Stomach smooth muscle (tissue), 2 donors: ENCODE measurements at regions not wholly inside any gene's neighbourhood (a gene's known extent, or its start where the extent isn't known, plus 50 kb on each side); places are given as distances from the start of the nearest gene placed in this dataset.

Experiments used
- H3K27ac ChIP-seq: one replicate; pipeline ENCODE4 v1.7.0; 2013; ENCODE audit warnings: mild to moderate bottlenecking, low read length, inconsistent platforms
- H3K27me3 ChIP-seq, 2 donors: one replicate each; pipeline ENCODE4 v1.7.0; 2013; ENCODE audit warnings: low read length in 2 of 2; ENCODE audit not compliant: insufficient read depth in 2 of 2, control insufficient read depth in 1 of 2
- H3K36me3 ChIP-seq, 2 donors: one replicate each; pipeline ENCODE4 v1.7.0; 2013; ENCODE audit warnings: low read length in 2 of 2; ENCODE audit not compliant: control insufficient read depth in 2 of 2, insufficient read depth in 2 of 2
- H3K4me1 ChIP-seq: one replicate; pipeline ENCODE4 v1.7.0; 2013; ENCODE audit warnings: low read length; ENCODE audit not compliant: control insufficient read depth, insufficient read depth
- H3K4me3 ChIP-seq, 2 donors: one replicate each; pipeline ENCODE4 v1.7.0; 2013; ENCODE audit warnings: low read length in 2 of 2
- H3K9ac ChIP-seq, 2 donors: one replicate each; pipeline ENCODE4 v1.7.0; 2013; ENCODE audit warnings: low read length in 2 of 2, mild to moderate bottlenecking in 1 of 2
- H3K9me3 ChIP-seq, 2 donors: one replicate each; pipeline ENCODE4 v1.7.0; 2013; ENCODE audit warnings: low read length in 2 of 2; ENCODE audit not compliant: control insufficient read depth in 2 of 2
- donor health status: healthy.
- donor health status: Pancreatic carcinoma.

DNA sequence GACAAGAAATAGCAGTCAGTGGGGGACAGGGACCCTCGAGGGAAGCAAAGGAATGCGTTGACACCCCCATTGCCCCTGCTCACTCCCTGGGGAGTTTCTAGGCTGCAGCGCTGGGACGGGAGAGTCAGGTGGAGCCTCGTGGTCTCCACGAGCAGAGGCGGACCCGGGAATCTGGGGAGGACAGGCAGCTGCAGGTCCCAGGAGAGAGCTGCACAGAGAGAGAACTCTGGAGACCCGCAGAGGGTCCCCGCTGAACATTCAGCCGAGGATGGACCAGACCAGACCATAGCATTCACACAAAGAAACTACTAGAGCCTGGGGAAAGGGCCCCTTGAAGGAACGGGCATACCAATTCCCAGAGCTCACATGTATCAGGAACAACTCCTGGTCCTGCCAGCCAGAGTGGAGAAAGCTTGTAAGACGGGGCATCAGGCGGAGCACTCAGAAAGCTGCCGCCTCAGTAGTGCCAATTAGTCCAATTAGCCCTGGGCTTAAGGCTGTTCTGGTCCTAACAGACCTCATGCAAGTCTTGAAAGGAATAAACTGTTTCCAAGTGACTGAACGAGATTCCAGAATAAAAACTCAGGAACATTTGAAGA is 966.7 kb upstream of the ZNF722 start:
- no peak overlapping the region for H3K9ac ChIP-seq

DNA sequence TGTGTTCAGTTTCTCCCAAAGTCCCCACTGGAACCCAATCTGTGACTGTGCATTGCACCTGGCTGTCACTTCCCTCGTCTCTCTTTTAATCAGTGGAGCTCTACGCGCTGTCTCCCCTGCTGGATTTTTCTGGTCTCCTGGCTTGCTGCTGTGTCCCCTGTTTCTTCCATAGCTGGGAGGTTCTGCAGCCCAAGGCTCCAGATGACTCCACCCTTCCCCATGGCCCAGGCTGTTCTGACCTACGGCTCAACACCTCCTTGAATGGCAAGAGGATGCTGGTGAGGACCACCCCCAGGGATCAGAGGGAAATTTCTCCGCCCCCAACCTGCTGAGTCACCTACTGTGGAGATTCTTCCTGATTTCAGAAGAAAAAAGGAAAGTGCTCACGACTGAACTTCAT is 961.4 kb upstream of the ZNF722 start:
- Histone ChIP-seq H3K36me3 (no peaks in the 10 kb centered on the region), H3K4me1 (no peaks in the 10 kb centered on the region), H3K9ac (no peak overlapping the region), H3K9me3 (peaks cover 0 to 14% of the 10 kb centered on the region in 2 donors), H3K27ac (no peak overlapping the region), H3K4me3 (no peak overlapping the region), H3K27me3 (no peaks in the 10 kb centered on the region)

More for the DNA sequence above, 966.7 kb upstream of the ZNF722 start:
- no peak overlapping the region for H3K4me3 ChIP-seq
- no peak overlapping the region for H3K27ac ChIP-seq
- H3K27me3 ChIP-seq, result no peaks in the 10 kb centered on the region
- H3K9me3 ChIP-seq, result peaks cover 0 to 9% of the 10 kb centered on the region in 2 donors
- no peaks in the 10 kb centered on the region for H3K4me1 ChIP-seq
- no peaks in the 10 kb centered on the region for H3K36me3 ChIP-seq

DNA sequence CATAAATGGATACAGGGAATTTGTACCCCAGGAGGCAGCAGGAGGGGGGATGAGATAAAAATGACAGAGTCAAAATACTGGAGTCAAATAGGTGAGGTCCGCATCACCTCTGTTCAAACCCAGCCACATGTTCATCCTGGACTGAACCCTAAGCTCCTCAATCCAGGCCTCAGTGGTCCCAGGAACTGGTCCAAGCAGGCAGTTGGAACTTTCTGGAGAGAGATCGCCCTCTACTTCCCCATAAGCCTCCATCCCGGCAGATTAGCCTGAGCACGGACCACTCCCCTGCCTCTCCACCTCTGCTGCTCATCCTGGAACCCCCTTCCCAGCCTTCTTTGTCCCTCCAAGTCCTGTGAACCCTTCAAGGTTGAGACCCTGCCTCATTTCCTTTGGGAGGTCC is 959.7 kb upstream of the ZNF722 start:
- Histone ChIP-seq H3K4me1 (no peaks in the 10 kb centered on the region), H3K4me3 (no peak overlapping the region), H3K27ac (no peak overlapping the region), H3K36me3 (no peaks in the 10 kb centered on the region), H3K9me3 (peaks cover 0 to 13% of the 10 kb centered on the region in 2 donors), H3K9ac (no peak overlapping the region), H3K27me3 (no peaks in the 10 kb centered on the region)

DNA sequence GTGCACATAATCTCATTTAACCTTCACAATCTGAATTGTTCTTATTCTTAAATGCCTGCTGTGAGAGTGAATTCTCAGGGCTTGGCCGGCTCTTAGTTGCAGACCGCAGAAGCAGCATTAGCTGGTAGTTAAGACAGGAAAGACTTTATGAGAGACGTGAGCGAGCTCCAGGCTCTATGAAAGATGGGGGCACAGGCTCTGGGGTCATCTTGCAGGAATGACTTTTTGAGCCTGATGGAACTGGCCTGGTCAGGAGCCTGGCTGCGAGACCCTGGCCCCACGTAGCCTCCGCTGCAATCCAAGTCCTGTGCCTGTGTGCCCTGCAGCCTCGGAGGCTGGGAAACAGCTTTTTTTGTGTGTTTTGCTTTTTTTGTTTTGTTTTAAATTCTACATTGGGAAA is 958.8 kb upstream of the ZNF722 start:
- no peak overlapping the region for H3K9ac ChIP-seq
- H3K9me3 ChIP-seq, result peaks cover 0 to 20% of the 10 kb centered on the region in 2 donors
- no peaks in the 10 kb centered on the region for H3K27me3 ChIP-seq
- no peaks in the 10 kb centered on the region for H3K4me1 ChIP-seq
- no peak overlapping the region for H3K4me3 ChIP-seq
- no peak overlapping the region for H3K27ac ChIP-seq
- H3K36me3 ChIP-seq, result no peaks in the 10 kb centered on the region

DNA sequence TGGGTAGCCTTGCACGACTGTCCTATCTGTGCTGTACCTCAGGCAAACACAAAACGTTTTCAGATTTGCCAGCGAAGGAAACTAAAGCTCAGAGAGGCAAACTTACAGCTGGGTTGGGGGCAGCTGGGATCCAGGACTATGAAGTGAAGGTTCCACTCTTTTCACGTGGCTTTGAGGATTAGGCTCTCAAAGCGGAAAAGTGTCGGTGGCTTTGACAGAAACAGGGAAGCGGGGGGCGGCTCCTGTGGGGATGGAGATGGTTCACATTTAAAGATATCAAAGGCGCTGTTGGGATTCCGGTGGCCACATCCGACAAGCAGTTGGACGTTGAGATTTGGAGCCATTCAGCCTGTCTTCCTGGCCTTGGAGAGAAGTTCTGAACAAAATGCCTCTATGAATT is 958.3 kb upstream of the ZNF722 start:
- no peaks in the 10 kb centered on the region for H3K27me3 ChIP-seq
- H3K9me3 ChIP-seq, result peaks cover 0 to 19% of the 10 kb centered on the region in 2 donors
- no peaks in the 10 kb centered on the region for H3K4me1 ChIP-seq
- H3K27ac ChIP-seq, result no peak overlapping the region
- no peaks in the 10 kb centered on the region for H3K36me3 ChIP-seq
- no peak overlapping the region for H3K4me3 ChIP-seq
- H3K9ac ChIP-seq, result no peak overlapping the region

DNA sequence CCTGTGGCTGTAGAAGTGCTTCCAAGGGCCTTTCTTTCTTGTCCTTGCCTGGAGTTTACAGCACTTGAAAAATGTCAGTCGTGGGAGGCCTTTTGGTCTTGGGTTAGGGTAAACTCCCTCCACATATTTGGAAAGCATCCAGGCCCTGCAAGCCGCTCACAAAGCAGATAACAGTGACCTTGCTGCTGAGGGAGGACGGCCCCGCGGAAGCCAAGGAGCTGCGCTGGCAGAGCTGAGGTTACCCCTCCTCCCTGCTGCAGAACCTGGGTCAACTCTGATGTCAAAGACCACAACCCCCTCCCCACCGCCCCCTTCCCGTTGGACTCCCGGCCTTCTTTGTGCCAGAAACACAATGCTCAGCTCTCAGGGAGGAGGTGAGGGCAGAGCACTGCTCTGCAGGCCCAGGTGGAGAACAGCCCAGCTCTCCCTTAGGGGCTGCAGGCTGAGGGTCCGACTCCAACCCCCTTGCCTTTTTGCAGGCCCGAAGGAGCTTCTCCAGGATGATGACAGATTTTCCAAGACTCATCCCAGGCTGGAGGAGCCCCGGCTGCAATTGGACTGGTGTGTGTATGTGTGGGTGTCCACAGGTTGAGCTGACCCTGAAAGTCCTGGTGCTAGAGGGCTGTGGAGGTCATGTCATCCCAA is 957.6 kb upstream of the ZNF722 start:
- H3K9ac ChIP-seq, result no peak overlapping the region
- peaks cover 0 to 15% of the 10 kb centered on the region in 2 donors for H3K9me3 ChIP-seq
- no peaks in the 10 kb centered on the region for H3K4me1 ChIP-seq

DNA sequence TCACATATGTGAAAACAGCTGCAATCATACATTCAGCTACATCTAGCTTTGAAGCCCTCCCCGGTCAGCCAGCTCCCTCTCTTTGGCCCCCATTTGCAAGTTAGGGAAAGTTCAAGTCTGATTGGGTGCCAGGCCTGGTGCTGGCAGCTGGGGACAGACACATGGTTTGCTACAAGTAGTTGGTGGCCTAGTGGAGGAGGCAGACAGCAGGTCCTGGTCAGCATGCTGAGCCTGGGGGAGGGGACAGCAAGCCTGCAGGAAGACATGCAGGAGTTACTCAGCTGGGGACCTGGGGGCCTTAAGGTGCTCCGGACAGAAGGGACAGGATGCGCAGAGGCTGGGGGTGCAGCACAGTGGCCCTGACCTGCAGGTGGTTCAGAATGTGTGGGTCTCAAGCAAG is 956.9 kb upstream of the ZNF722 start:
- no peaks in the 10 kb centered on the region for H3K27me3 ChIP-seq
- no peaks in the 10 kb centered on the region for H3K36me3 ChIP-seq
- no peak overlapping the region for H3K27ac ChIP-seq
- no peak overlapping the region for H3K9ac ChIP-seq
- H3K4me1 ChIP-seq, result no peaks in the 10 kb centered on the region
- H3K4me3 ChIP-seq, result no peak overlapping the region
- H3K9me3 ChIP-seq, result peaks cover 2 to 18% of the 10 kb centered on the region in 2 donors

More for the DNA sequence above, 957.6 kb upstream of the ZNF722 start:
- Histone ChIP-seq H3K4me3 (no peak overlapping the region), H3K27ac (no peak overlapping the region), H3K36me3 (no peaks in the 10 kb centered on the region), H3K27me3 (no peaks in the 10 kb centered on the region)

DNA sequence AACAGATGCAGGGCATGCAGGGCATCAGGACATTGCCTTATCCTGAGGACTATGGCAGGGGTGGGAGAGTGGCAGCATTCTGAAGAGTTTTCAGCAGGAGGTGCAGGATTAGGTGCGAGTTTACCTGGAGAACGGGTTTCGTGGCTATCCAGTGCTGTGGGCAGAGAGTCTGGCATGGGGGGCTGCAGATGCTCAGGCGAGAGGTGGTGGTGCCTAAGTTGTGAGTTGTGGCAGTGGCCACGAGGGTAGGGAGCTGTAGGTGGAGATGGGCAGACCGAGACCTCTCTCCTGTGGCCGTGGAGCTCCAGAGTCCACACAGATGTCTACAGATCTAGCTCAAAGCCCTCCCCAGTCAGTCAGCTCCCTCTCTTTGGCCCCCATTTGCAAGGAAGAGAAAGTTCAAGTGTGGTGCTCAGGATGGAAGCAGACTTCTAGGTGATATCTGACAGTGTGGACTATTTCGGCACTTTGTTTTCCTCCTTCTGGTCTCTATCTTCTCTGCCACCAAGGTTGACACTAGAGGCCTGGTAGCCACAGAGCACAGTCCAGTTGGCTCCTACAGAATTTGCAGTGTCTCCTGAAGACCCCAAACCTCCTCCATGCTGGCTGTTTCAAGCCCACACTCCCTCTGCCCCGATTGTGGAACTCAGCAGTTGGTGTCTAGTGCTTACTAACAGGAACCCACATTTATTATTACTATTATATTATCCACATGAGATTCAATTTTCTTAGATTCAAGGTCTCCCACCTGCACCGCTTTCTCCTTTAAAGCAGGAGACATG is 955.7 kb upstream of the ZNF722 start:
- Histone ChIP-seq H3K4me3 (no peak overlapping the region), H3K36me3 (no peaks in the 10 kb centered on the region), H3K9me3 (peaks cover 2 to 18% of the 10 kb centered on the region in 2 donors), H3K4me1 (no peaks in the 10 kb centered on the region), H3K9ac (no peak overlapping the region), H3K27me3 (no peaks in the 10 kb centered on the region), H3K27ac (no peak overlapping the region)

DNA sequence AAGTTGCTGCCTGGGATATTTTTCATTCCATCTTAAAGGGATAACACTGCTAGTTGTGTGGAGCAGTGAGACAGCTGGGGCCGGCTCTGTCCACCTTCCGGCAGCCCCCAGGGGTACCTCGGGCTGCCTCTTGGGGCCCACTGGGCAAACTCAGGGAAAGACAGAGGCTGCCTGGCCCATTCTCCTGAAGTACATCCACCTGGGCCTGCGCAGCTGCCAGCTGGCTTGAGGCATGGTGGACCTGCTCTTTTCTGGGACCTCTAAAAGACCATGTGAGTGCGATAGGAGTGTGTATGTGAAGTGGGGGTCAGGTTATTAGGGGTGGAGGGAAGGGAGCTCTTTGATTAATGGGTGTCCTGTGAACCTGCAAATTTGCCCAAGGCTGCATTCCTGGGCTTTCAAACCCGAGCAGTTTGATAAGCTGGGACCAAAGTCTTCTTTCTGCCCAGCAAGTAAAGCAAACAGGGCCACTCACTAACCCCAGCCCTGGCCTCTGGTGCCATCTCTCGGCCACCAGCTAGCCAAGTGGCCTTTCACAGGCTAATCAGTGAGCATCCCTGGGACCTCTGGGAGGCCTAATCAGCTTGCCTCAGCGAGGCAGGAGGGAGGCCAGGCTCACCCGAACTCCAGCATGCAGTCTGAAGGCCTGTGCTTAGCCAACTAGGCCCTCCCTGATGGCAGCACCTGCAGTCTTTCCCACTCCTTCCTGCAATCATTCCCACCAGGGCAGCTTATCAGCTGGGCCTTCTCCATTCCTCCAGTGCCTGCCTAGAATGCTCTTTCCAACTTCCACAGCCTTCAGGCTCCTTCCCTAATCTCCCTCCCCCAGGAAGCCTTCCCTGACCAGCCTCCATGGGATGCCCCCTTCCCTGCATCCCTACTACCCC is 954.7 kb upstream of the ZNF722 start:
- peaks cover 2 to 18% of the 10 kb centered on the region in 2 donors for H3K9me3 ChIP-seq

DNA sequence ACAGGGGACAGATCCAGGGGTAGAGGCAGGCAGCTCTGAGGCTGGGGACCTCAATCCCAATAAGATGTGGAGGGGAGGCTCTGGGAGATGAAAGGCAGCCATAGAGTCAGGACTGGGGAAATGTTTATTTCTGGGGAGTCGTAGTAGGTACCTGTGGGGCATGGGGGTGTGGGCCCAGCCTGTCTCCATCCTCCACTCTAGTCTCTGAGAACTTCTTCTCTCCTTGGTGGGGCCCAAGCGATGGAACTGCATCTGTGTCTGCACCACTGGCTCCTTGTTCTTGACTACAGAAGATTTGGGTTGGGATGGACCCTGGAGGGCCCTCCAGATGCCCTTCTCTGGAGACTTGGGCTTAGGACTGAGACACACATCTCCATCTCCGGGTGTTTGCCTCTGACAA is 953.9 kb upstream of the ZNF722 start:
- Histone ChIP-seq H3K9ac (no peak overlapping the region), H3K4me1 (no peaks in the 10 kb centered on the region), H3K9me3 (peaks cover 2 to 18% of the 10 kb centered on the region in 2 donors), H3K36me3 (no peaks in the 10 kb centered on the region), H3K27ac (no peak overlapping the region), H3K4me3 (no peak overlapping the region), H3K27me3 (no peaks in the 10 kb centered on the region)

More for the DNA sequence above, 954.7 kb upstream of the ZNF722 start:
- no peaks in the 10 kb centered on the region for H3K4me1 ChIP-seq
- no peak overlapping the region for H3K9ac ChIP-seq
- no peaks in the 10 kb centered on the region for H3K36me3 ChIP-seq
- no peak overlapping the region for H3K27ac ChIP-seq
- H3K4me3 ChIP-seq, result no peak overlapping the region
- H3K27me3 ChIP-seq, result no peaks in the 10 kb centered on the region
